Stimulated activated naive CD8-positive, alpha-beta T cell treated with anti-CD3 and anti-CD28 coated beads, Interleukin-15, Interleukin-2, amounts not matched to agents 100 ng/mL and 50 ng/mL, for 24 hours (primary cell): ENCODE measurements at regions not wholly inside any gene's neighbourhood (a gene's known extent, or its start where the extent isn't known, plus 50 kb on each side); places are given as distances from the start of the nearest gene placed in this dataset.
"Not testable (repeated sequence)": the region's sequence is repeated elsewhere in the genome, so short reads cannot be mapped to it uniquely, and the experiment has no call there.

Experiments
- H3K27ac Mint-ChIP-seq: one replicate; pipeline ENCODE4 v1.8.0; 2021; ENCODE audit warnings: mild to moderate bottlenecking, mixed read lengths
- H3K27me3 Mint-ChIP-seq: one replicate; pipeline ENCODE4 v1.8.0; 2021; ENCODE audit warnings: mixed read lengths
- H3K36me3 Mint-ChIP-seq: one replicate; pipeline ENCODE4 v1.8.0; 2021; ENCODE audit warnings: low read depth, mixed read lengths
- H3K4me1 Mint-ChIP-seq: one replicate; pipeline ENCODE4 v1.8.0; 2021; ENCODE audit warnings: low read depth, mixed read lengths
- H3K4me3 Mint-ChIP-seq: one replicate; pipeline ENCODE4 v1.8.0; 2021; ENCODE audit warnings: mild to moderate bottlenecking, mixed read lengths
- H3K9me3 Mint-ChIP-seq: one replicate; pipeline ENCODE4 v1.8.0; 2021; ENCODE audit warnings: mixed read lengths

GRCh38 chr10:20674926-20675325, 222.2 kb downstream of the NEBL start:
- Mint-ChIP-seq H3K4me3 (no peak overlapping the region), H3K27ac (no peak overlapping the region), H3K27me3 (no peaks in the 10 kb centered on the region), H3K36me3 (no peaks in the 10 kb centered on the region), H3K9me3 (no peaks in the 10 kb centered on the region), H3K4me1 (no peaks in the 10 kb centered on the region)

- Mint-ChIP-seq H3K9me3 (no peaks in the 10 kb centered on the region), H3K27ac (no peak overlapping the region), H3K4me3 (no peak overlapping the region), H3K27me3 (no peaks in the 10 kb centered on the region), H3K36me3 (no peaks in the 10 kb centered on the region), H3K4me1 (no peaks in the 10 kb centered on the region)
These were observed 223.9 kb downstream of the NEBL start for GRCh38 chr10:20673175-20673574.

GRCh38 chr10:20672741-20673140, 224.4 kb downstream of the NEBL start:
- Mint-ChIP-seq H3K4me1 (no peaks in the 10 kb centered on the region), H3K9me3 (no peaks in the 10 kb centered on the region), H3K36me3 (no peaks in the 10 kb centered on the region), H3K4me3 (no peak overlapping the region), H3K27me3 (no peaks in the 10 kb centered on the region), H3K27ac (no peak overlapping the region)

- no peaks in the 10 kb centered on the region for H3K9me3 Mint-ChIP-seq
- H3K4me1 Mint-ChIP-seq = no peaks in the 10 kb centered on the region
- H3K36me3 Mint-ChIP-seq = no peaks in the 10 kb centered on the region
- H3K4me3 Mint-ChIP-seq = no peak overlapping the region
- no peaks in the 10 kb centered on the region for H3K27me3 Mint-ChIP-seq
- no peak overlapping the region for H3K27ac Mint-ChIP-seq
These were observed 226.5 kb downstream of the NEBL start for GRCh38 chr10:20670579-20670978.

DNA sequence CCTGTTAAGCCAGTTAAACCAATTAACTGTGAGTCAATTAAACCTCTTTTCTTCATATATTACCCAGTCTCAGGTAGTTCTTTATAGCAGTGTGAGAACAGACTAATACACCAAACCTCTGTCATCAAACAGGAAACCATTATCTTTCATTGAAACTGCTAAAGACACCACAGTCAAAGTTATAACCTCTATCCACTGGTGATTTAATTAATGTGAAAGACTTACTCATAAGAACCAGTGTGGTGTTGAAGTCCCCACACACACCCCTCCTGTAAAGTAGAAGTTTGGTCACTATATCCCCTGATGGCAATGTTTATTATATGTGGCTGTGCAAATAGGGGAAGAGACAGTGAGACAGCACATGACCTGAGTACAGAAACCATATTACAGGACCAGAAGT, 228.1 kb downstream of the NEBL start:
- Mint-ChIP-seq H3K27me3 (no peaks in the 10 kb centered on the region), H3K36me3 (no peaks in the 10 kb centered on the region), H3K27ac (no peak overlapping the region), H3K9me3 (no peaks in the 10 kb centered on the region), H3K4me3 (no peak overlapping the region), H3K4me1 (no peaks in the 10 kb centered on the region)

GRCh38 chr10:20662742-20663141, 234.4 kb downstream of the NEBL start:
- Mint-ChIP-seq H3K27ac (no peak overlapping the region), H3K36me3 (no peaks in the 10 kb centered on the region), H3K27me3 (no peaks in the 10 kb centered on the region), H3K4me1 (no peaks in the 10 kb centered on the region), H3K9me3 (no peaks in the 10 kb centered on the region), H3K4me3 (no peak overlapping the region)

DNA sequence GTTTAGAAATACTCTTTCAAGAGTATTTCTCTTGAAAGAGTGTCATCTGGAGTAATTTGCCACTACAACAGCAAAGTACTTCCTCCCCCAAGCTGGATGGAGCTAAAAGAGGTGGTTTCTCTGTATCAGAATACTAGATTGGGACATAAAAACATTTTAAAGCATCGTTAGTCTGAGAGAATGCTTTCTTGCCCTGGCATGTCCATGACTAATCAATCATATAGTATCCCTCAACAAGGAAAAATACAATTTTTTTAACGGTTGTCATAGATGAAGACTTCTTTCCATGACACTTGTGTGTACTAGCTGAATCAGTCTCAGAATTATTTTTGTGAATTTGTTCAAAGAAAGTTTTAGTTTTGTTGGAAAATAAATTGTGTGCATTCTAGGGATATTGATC, 237.9 kb downstream of the NEBL start:
- no peaks in the 10 kb centered on the region for H3K4me1 Mint-ChIP-seq
- peaks cover under 1% of the 10 kb centered on the region for H3K9me3 Mint-ChIP-seq
- H3K27me3 Mint-ChIP-seq = no peaks in the 10 kb centered on the region
- no peak overlapping the region for H3K4me3 Mint-ChIP-seq
- no peaks in the 10 kb centered on the region for H3K36me3 Mint-ChIP-seq
- H3K27ac Mint-ChIP-seq = no peak overlapping the region

GRCh38 chr10:20658158-20658557, 239.0 kb downstream of the NEBL start:
- no peaks in the 10 kb centered on the region for H3K4me1 Mint-ChIP-seq
- H3K27me3 Mint-ChIP-seq = no peaks in the 10 kb centered on the region
- H3K9me3 Mint-ChIP-seq = peaks cover 4% of the 10 kb centered on the region
- H3K4me3 Mint-ChIP-seq = no peak overlapping the region
- no peak overlapping the region for H3K27ac Mint-ChIP-seq
- no peaks in the 10 kb centered on the region for H3K36me3 Mint-ChIP-seq

DNA sequence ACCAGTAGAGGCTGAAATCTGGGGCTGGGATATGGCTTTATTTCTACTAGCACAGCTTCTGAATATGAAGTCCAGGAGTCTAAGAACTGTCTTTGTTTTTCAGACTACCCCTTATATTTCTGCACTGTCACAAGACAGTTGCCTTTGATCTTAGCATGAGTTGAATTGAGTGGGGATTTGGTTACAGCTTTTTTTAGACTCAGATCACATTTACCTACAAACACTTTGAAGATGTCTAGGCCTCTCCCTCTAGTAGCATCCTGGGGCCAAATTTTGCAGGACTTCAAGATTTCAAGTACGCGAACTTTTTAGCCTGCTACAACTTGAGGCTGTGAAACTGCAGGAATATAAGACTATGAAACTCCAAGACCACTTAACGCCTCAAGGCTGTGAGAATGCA, 240.2 kb downstream of the NEBL start:
- Mint-ChIP-seq H3K9me3 (peaks cover 4% of the 10 kb centered on the region), H3K4me1 (no peaks in the 10 kb centered on the region), H3K36me3 (no peaks in the 10 kb centered on the region), H3K27me3 (no peaks in the 10 kb centered on the region), H3K4me3 (no peak overlapping the region), H3K27ac (no peak overlapping the region)

DNA sequence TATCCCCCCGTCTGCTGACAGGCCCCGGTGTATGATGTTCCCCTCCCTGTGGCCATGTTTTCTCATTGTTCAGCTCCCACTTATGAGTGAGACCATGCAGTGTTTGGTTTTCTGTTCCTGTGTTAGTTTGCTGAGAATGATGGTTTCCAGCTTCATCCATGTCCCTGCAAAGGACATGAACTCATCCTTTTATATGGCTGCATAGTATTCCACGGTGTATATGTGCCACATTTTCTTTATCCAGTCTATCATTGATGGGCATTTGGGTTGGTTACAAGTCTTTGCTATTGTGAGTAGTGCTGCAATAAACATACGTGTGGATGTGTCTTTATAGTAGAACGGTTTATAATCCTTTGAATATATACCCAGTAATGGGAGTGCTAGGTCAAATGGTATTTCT, 244.7 kb downstream of the NEBL start:
- not testable (repeated sequence) for H3K4me1 Mint-ChIP-seq, H3K27ac Mint-ChIP-seq

GRCh38 chr10:20648263-20648874, 248.7 kb downstream of the NEBL start:
- Mint-ChIP-seq H3K27ac (no peak overlapping the region), H3K4me1 (no peaks in the 10 kb centered on the region), H3K27me3 (no peaks in the 10 kb centered on the region), H3K9me3 (peaks cover 3% of the 10 kb centered on the region), H3K36me3 (no peaks in the 10 kb centered on the region), H3K4me3 (no peak overlapping the region)

More for the DNA sequence above, 244.7 kb downstream of the NEBL start:
- H3K9me3 Mint-ChIP-seq, H3K36me3 Mint-ChIP-seq, H3K27me3 Mint-ChIP-seq, H3K4me3 Mint-ChIP-seq: not testable (repeated sequence)

DNA sequence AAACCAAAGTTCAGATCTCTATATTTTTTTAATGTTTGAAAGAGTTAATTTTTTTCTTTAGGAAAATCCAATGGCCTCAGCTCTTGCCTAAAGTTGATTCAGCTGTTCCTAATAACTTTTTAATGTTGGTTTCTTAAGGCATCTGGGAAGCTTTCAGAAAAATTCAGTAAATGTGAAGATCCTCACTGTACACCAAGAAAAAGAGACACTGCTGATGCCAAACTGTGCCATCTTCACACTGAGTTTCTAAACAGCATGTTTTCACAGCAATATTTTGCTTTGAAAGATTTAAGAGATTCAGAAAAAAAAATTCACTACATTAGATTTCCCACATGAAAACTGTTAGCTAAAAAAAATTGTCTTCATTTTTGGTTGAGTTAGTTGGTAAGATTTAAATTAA, 249.4 kb downstream of the NEBL start:
- no peaks in the 10 kb centered on the region for H3K36me3 Mint-ChIP-seq
- peaks cover 3% of the 10 kb centered on the region for H3K9me3 Mint-ChIP-seq
- H3K4me3 Mint-ChIP-seq = no peak overlapping the region
- H3K27me3 Mint-ChIP-seq = no peaks in the 10 kb centered on the region
- no peaks in the 10 kb centered on the region for H3K4me1 Mint-ChIP-seq
- no peak overlapping the region for H3K27ac Mint-ChIP-seq

- H3K4me1 Mint-ChIP-seq = no peaks in the 10 kb centered on the region
- peaks cover 1% of the 10 kb centered on the region for H3K9me3 Mint-ChIP-seq
- H3K27me3 Mint-ChIP-seq = no peaks in the 10 kb centered on the region
- no peak overlapping the region for H3K4me3 Mint-ChIP-seq
- no peak overlapping the region for H3K27ac Mint-ChIP-seq
- H3K36me3 Mint-ChIP-seq = no peaks in the 10 kb centered on the region
These were observed 252.7 kb downstream of the NEBL start for GRCh38 chr10:20644421-20644820.

GRCh38 chr10:20641605-20642004, 255.5 kb downstream of the NEBL start:
- Mint-ChIP-seq H3K36me3 (no peaks in the 10 kb centered on the region), H3K9me3 (peaks cover 11% of the 10 kb centered on the region), H3K27me3 (no peaks in the 10 kb centered on the region), H3K4me3 (no peak overlapping the region), H3K27ac (no peak overlapping the region), H3K4me1 (no peaks in the 10 kb centered on the region)

DNA sequence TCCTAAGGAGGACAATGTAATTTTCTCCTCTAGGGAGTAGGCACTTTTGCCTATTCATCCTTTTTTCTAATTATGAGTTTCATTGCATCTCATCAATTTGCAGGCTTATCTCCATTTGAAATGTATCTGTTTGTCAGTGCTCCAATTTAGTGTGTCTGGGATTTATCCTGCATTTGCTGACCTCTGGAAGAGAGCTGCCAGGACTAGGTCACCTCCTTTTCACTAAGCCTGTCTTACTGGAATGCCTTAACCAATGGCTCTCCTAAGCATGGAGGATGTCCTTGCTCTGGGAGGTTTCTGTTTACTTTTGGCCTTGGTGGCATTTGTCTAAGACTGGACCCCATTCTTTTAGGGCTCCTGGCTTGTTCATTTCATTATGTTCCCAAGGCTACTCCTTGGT, 261.5 kb downstream of the NEBL start:
- H3K4me3 Mint-ChIP-seq = no peak overlapping the region
- no peak overlapping the region for H3K27ac Mint-ChIP-seq
- H3K36me3 Mint-ChIP-seq = no peaks in the 10 kb centered on the region
- no peaks in the 10 kb centered on the region for H3K4me1 Mint-ChIP-seq
- H3K27me3 Mint-ChIP-seq = no peaks in the 10 kb centered on the region
- peaks cover 11% of the 10 kb centered on the region for H3K9me3 Mint-ChIP-seq

- no peaks in the 10 kb centered on the region for H3K4me1 Mint-ChIP-seq
- H3K27ac Mint-ChIP-seq = no peak overlapping the region
- H3K9me3 Mint-ChIP-seq = peaks cover 11% of the 10 kb centered on the region
- no peak overlapping the region for H3K4me3 Mint-ChIP-seq
- no peaks in the 10 kb centered on the region for H3K36me3 Mint-ChIP-seq
- no peaks in the 10 kb centered on the region for H3K27me3 Mint-ChIP-seq
These were observed 262.3 kb downstream of the NEBL start for GRCh38 chr10:20634839-20635238.
